HCT116 (cell line): ENCODE measurements at regions not wholly inside any gene's neighbourhood (a gene's known extent, or its start where the extent isn't known, plus 50 kb on each side); places are given as distances from the start of the nearest gene placed in this dataset.

Experiments
- ELF1 ChIP-seq: IDR thresholded peaks from 2 replicates; pipeline ENCODE4 v1.6.1; 2012; ENCODE audit warnings: low read depth, borderline replicate concordance
- EZH2 ChIP-seq: fragments of 200-600 bp; sonication (generic); IDR thresholded peaks from 2 replicates; pipeline ENCODE4 v1.6.1; 2017; ENCODE audit warnings: antibody characterized with exemption, mixed run types
- FOSL1 ChIP-seq: IDR thresholded peaks from 2 replicates; pipeline ENCODE4 v1.6.1; 2012; ENCODE audit warnings: low read depth
- JUND ChIP-seq: IDR thresholded peaks from 2 replicates; pipeline ENCODE4 v1.6.1; 2012
- POLR2A ChIP-seq: IDR thresholded peaks from 2 replicates; pipeline ENCODE4 v1.7.0; 2011; ENCODE audit warnings: borderline replicate concordance; ENCODE audit not compliant: insufficient read depth, insufficient read length; ENCODE audit errors: extremely low read depth
- POLR2AphosphoS5 ChIP-seq: IDR thresholded peaks from 2 replicates; pipeline ENCODE4 v1.6.1; 2011; ENCODE audit warnings: mild to moderate bottlenecking, low read depth, low read length, moderate library complexity
- RAD21 ChIP-seq: IDR thresholded peaks from 2 replicates; pipeline ENCODE4 v1.6.1; 2012; ENCODE audit warnings: low read depth, mild to moderate bottlenecking
- SIN3A ChIP-seq: IDR thresholded peaks from 2 replicates; pipeline ENCODE4 v1.6.1; 2012; ENCODE audit warnings: low read depth
- SP1 ChIP-seq: IDR thresholded peaks from 2 replicates; pipeline ENCODE4 v1.6.1; 2012; ENCODE audit warnings: low read depth
- TCF7L2 ChIP-seq: IDR thresholded peaks from 2 replicates; pipeline ENCODE4 v1.7.0; 2011; ENCODE audit warnings: borderline replicate concordance, inconsistent platforms; ENCODE audit not compliant: insufficient read depth, insufficient read length; ENCODE audit errors: extremely low read depth
- TF ChIP-seq, protein P1 (sequence below): IDR thresholded peaks from 2 replicates; pipeline ENCODE4 v1.6.1; 2012
- TF ChIP-seq, protein P2 (sequence below), 3 experiments: fragments of 200-600 bp in 1 of 3; sonication (generic) in 1 of 3; IDR thresholded peaks in 2 of 3; conservative IDR thresholded peaks in 1 of 3; 2 replicates each; pipeline ENCODE4 v1.5.1; 2012 to 2017; ENCODE audit warnings: low read depth in 2 of 3, low read length in 2 of 3, antibody characterized with exemption in 1 of 3, borderline replicate concordance in 1 of 3, control low read depth in 1 of 3, mild to moderate bottlenecking in 1 of 3, mixed read lengths in 1 of 3, mixed run types in 1 of 3, moderate library complexity in 1 of 3; ENCODE audit not compliant: insufficient read depth in 1 of 3

DNA sequence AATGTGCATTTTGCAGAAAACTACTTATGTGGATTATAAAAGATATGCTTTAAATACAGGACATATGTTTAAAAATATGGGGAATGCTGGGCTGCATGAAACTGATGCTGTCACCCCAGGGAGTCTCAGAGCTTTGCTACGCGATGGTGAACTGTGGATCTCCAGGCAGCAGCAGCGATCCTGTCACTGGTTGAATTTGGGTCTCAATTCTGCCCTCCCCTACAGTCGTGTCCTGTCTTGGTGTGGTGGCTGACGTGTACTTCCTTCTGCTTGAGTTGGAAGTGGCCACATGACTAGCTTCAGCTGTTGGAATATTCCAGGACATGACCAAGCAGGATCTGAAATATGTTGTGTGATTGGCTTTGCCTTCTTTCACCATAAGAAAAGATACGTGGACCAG lies 222.9 kb upstream of the AJAP1 start:
- no peak for TF ChIP-seq POLR2AphosphoS5
- TF ChIP-seq EZH2 = no peak
- TF ChIP-seq, protein P1, sequence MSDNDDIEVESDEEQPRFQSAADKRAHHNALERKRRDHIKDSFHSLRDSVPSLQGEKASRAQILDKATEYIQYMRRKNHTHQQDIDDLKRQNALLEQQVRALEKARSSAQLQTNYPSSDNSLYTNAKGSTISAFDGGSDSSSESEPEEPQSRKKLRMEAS = no peak
- no peak for TF ChIP-seq RAD21
- no peak for TF ChIP-seq ELF1
- no peak for TF ChIP-seq FOSL1
- no peak for TF ChIP-seq SP1
- no peak for TF ChIP-seq TCF7L2
- no peak for TF ChIP-seq SIN3A
- TF ChIP-seq POLR2A = no peak
- TF ChIP-seq, protein P2, sequence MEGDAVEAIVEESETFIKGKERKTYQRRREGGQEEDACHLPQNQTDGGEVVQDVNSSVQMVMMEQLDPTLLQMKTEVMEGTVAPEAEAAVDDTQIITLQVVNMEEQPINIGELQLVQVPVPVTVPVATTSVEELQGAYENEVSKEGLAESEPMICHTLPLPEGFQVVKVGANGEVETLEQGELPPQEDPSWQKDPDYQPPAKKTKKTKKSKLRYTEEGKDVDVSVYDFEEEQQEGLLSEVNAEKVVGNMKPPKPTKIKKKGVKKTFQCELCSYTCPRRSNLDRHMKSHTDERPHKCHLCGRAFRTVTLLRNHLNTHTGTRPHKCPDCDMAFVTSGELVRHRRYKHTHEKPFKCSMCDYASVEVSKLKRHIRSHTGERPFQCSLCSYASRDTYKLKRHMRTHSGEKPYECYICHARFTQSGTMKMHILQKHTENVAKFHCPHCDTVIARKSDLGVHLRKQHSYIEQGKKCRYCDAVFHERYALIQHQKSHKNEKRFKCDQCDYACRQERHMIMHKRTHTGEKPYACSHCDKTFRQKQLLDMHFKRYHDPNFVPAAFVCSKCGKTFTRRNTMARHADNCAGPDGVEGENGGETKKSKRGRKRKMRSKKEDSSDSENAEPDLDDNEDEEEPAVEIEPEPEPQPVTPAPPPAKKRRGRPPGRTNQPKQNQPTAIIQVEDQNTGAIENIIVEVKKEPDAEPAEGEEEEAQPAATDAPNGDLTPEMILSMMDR (IDR thresholded peaks at IDR 0.05 in 2 of 3, conservative IDR thresholded peaks at IDR 0.05 in 1 of 3; ENCODE audit: borderline replicate concordance in 1 of 3, insufficient read depth in 1 of 3, low read depth in 2 of 3, low read length in 2 of 3) = no peak
- no peak for TF ChIP-seq JUND
